Stomach (tissue), 8 donors: ENCODE measurements at regions not wholly inside any gene's neighbourhood (a gene's known extent, or its start where the extent isn't known, plus 50 kb on each side); places are given as distances from the start of the nearest gene placed in this dataset.

Experiments
- DNase-seq, 2 donors: peaks; one replicate each; pipeline versions ENCODE4 v3.0.0 to v3.0.0-alpha.2; 2013 to 2019
- H3K27ac ChIP-seq, 5 donors: fragments of 200-600 bp in 4 of 5; sonication (generic) in 4 of 5; one replicate each; pipeline ENCODE4 v1.5.1; 2013 to 2019; ENCODE audit warnings: mild to moderate bottlenecking in 1 of 5, moderate library complexity in 1 of 5
- H3K27me3 ChIP-seq, 3 donors: fragments of 200-600 bp; sonication (generic); one replicate each; pipeline ENCODE4 v1.5.1; 2017 to 2019; ENCODE audit warnings: mixed run types in 1 of 3
- H3K36me3 ChIP-seq, 4 donors: fragments of 200-600 bp; sonication (generic); 1 replicate in 3 of 4; 2 replicates in 1 of 4; pipeline ENCODE4 v1.5.1; 2016 to 2019
- H3K4me1 ChIP-seq, 4 donors: fragments of 200-600 bp; sonication (generic); one replicate each; pipeline ENCODE4 v1.5.1; 2016 to 2019
- H3K4me3 ChIP-seq, 4 donors: fragments of 200-600 bp; sonication (generic) in 3 of 4; one replicate each; pipeline ENCODE4 v1.5.1; 2016 to 2019; ENCODE audit warnings: mild to moderate bottlenecking in 1 of 4
- H3K9me3 ChIP-seq, 4 donors: fragments of 200-600 bp; sonication (generic); one replicate each; pipeline ENCODE4 v1.5.1; 2016 to 2019
- CTCF ChIP-seq, 7 experiments: fragments of 450-650 bp in 4 of 7; fragments of 200-600 bp in 3 of 7; sonication (generic) in 3 of 7; IDR thresholded peaks; one replicate each; pipeline ENCODE4 v1.5.1; 2016 to 2019; ENCODE audit warnings: antibody characterized with exemption in 7 of 7, control low read depth in 2 of 7, mild to moderate bottlenecking in 1 of 7
- EP300 ChIP-seq: sonication (generic); formaldehyde crosslinking; IDR thresholded peaks from one replicate; pipeline ENCODE4 v1.6.1; 2017; ENCODE audit warnings: antibody characterized with exemption
- POLR2A ChIP-seq, 4 donors: fragments of 450-650 bp; IDR thresholded peaks; one replicate each; pipeline ENCODE4 v1.6.1; 2016; ENCODE audit warnings: antibody characterized with exemption in 4 of 4, control low read depth in 2 of 4, mild to moderate bottlenecking in 1 of 4, moderate library complexity in 1 of 4
- POLR2AphosphoS5 ChIP-seq, 3 donors: sonication (generic); formaldehyde crosslinking; IDR thresholded peaks; one replicate each; pipeline ENCODE4 v1.6.1; 2016; ENCODE audit warnings: antibody characterized with exemption in 3 of 3
- WGBS, 5 donors: extraction: QIAGEN DNeasy Blood & Tissue Kit in 3 of 5; methylation state at CpG; one replicate each; pipeline versions ENCODE4 v1.1.5 to v1.1.7; 2013 to 2018; 5-methylcytosine and 5-hydroxymethylcytosine counted together
- intact Hi-C: fragments of 100-400 bp; cut with DNase I; formaldehyde crosslinking; loops from one replicate; pipeline ENCODE4 v1.15.1; 2023; ENCODE audit warnings: low total_unique reads
- donor health status: healthy with polysubstance abuse.
- donor health status: Bipolar disorder and iron deficiency.
- donor health status: healthy.

- Histone ChIP-seq H3K9me3 (no peaks in the 10 kb centered on the region), H3K27me3 (no peaks in the 10 kb centered on the region), H3K4me3 (no peak overlapping the region), H3K4me1 (peaks cover 0 to 8% (median 3%) of the 10 kb centered on the region in 4 donors), H3K27ac (no peak overlapping the region), H3K36me3 (no peaks in the 10 kb centered on the region)
- WGBS, 5 donors: 86 to 91% (median 89%) methylated on average over 2 of the region's 2 CpGs
- TF ChIP-seq EP300 (no peak), POLR2A (IDR thresholded peaks at IDR 0.05) (no peak), CTCF (IDR thresholded peaks at IDR 0.05) (no peak), POLR2AphosphoS5 (IDR thresholded peaks at IDR 0.05) (no peak)
- no peak for DNase-seq
- intact Hi-C loops: no loop called here
Observed at GRCh38 chr1:168806952-168807351, 77.9 kb upstream of the DPT start.

GRCh38 chr1:168811176-168811575 is 82.2 kb upstream of the DPT start:
- intact Hi-C loops: no loop called here
- WGBS, 5 donors: 87 to 97% (median 93%) methylated on average over 3 of the region's 3 CpGs
- no peak for TF ChIP-seq CTCF (IDR thresholded peaks at IDR 0.05)
- no peak for DNase-seq
- Histone ChIP-seq H3K27me3 (no peaks in the 10 kb centered on the region), H3K4me1 (no peaks in the 10 kb centered on the region), H3K9me3 (no peaks in the 10 kb centered on the region), H3K36me3 (no peaks in the 10 kb centered on the region), H3K4me3 (no peak overlapping the region), H3K27ac (no peak overlapping the region)

DNA sequence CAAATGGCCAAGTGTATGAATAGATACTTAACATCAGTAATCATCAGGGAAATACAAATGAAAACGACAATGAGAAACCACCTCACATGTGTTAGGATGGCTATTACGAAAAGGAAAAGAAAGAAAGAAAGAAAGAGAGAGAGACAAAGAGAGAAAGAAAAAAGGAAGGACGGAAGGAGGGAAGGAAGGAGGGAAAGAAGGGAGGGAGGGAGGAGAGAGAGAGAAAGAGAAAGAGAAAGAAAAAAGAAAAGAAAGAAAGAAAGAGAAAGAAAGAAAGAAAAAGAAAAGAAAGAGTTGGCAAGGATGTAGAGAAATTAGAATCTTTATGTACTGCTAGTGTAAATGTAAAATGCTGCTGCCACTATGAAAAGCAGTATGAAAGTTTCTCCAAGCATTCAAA is 90.7 kb upstream of the DPT start:
- Histone ChIP-seq H3K27ac (no peak overlapping the region), H3K27me3 (no peaks in the 10 kb centered on the region), H3K4me3 (no peak overlapping the region), H3K4me1 (no peaks in the 10 kb centered on the region), H3K36me3 (no peaks in the 10 kb centered on the region), H3K9me3 (no peaks in the 10 kb centered on the region)
- 87 to 96% (median 93%) methylated on average over 3 of the region's 3 CpGs for WGBS, 5 donors
- intact Hi-C loops: no loop called here
- TF ChIP-seq POLR2AphosphoS5 (IDR thresholded peaks at IDR 0.05) (no peak), POLR2A (IDR thresholded peaks at IDR 0.05) (no peak), CTCF (IDR thresholded peaks at IDR 0.05) (no peak), EP300 (no peak)
- DNase-seq: no peak

DNA sequence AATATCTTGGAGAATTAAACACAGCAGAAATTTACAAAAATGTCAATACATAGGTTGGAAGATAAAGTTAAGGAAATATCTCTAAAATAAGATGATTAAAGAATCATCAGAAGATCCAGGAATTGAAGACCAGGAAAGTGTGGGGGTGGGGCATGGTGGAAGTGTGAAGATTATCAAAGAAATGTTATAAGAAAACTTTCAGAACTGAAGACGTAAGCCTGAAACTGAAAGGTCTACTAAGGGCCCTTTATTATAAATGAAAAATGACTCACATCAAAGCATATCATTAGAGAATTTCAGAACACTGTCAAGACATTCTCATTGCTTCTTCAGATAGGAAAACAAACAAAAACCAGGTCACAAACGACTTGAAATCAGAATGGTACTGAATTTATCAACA is 92.4 kb upstream of the DPT start:
- intact Hi-C loops: no loop called here
- no peaks in the 10 kb centered on the region for H3K4me1 ChIP-seq
- no peaks in the 10 kb centered on the region for H3K27me3 ChIP-seq
- 41 to 51% (median 48%) methylated on average over 2 of the region's 2 CpGs for WGBS, 5 donors
- no peak for TF ChIP-seq POLR2A (IDR thresholded peaks at IDR 0.05)
- TF ChIP-seq POLR2AphosphoS5 (IDR thresholded peaks at IDR 0.05): no peak
- no peak for TF ChIP-seq CTCF (IDR thresholded peaks at IDR 0.05)
- TF ChIP-seq EP300: no peak
- H3K4me3 ChIP-seq: no peak overlapping the region
- DNase-seq: no peak
- H3K36me3 ChIP-seq: no peaks in the 10 kb centered on the region
- no peak overlapping the region for H3K27ac ChIP-seq
- no peaks in the 10 kb centered on the region for H3K9me3 ChIP-seq

- no peaks in the 10 kb centered on the region for H3K27me3 ChIP-seq
- peak in 1 of 2 donors; percentile 39 for DNase-seq
- no peaks in the 10 kb centered on the region for H3K36me3 ChIP-seq
- intact Hi-C loops: no loop called here
- no peak for TF ChIP-seq POLR2AphosphoS5 (IDR thresholded peaks at IDR 0.05)
- no peak for TF ChIP-seq CTCF (IDR thresholded peaks at IDR 0.05)
- no peak for TF ChIP-seq EP300
- no peak for TF ChIP-seq POLR2A (IDR thresholded peaks at IDR 0.05)
- H3K4me1 ChIP-seq: no peaks in the 10 kb centered on the region
- WGBS, 5 donors: 60 to 89% (median 80%) methylated on average over 2 of the region's 2 CpGs
- no peaks in the 10 kb centered on the region for H3K9me3 ChIP-seq
- no peak overlapping the region for H3K4me3 ChIP-seq
- H3K27ac ChIP-seq: no peak overlapping the region
Observed at GRCh38 chr1:168822911-168823310, 93.9 kb upstream of the DPT start.
